H9 (cell line): ENCODE measurements at regions not wholly inside any gene's neighbourhood (a gene's known extent, or its start where the extent isn't known, plus 50 kb on each side); places are given as distances from the start of the nearest gene placed in this dataset.
"Not testable (repeated sequence)": the region's sequence is repeated elsewhere in the genome, so short reads cannot be mapped to it uniquely, and the experiment has no call there.

Experiments used
- DNase-seq: peaks from one replicate; pipeline ENCODE4 v3.0.0-alpha.2; 2017
- H2AFZ ChIP-seq: one replicate; pipeline ENCODE4 v1.6.1; 2013; ENCODE audit warnings: mild to moderate bottlenecking, low read length, control low read depth, moderate library complexity
- H2AK5ac ChIP-seq: 2 replicates; pipeline ENCODE4 v1.6.1; 2013; ENCODE audit warnings: low read length, control low read depth, mixed read lengths; ENCODE audit not compliant: insufficient read length
- H2BK120ac ChIP-seq: one replicate; pipeline ENCODE4 v1.6.1; 2013; ENCODE audit warnings: low read depth, mild to moderate bottlenecking, low read length, control low read depth, inconsistent platforms; ENCODE audit not compliant: poor library complexity, severe bottlenecking
- H2BK12ac ChIP-seq: 2 replicates; pipeline ENCODE4 v1.6.1; 2013; ENCODE audit warnings: low read length, control low read depth, mixed read lengths, low read depth; ENCODE audit not compliant: insufficient read length
- H2BK15ac ChIP-seq: 2 replicates; pipeline ENCODE4 v1.6.1; 2013; ENCODE audit warnings: low read depth, low read length, control low read depth
- H2BK20ac ChIP-seq: one replicate; pipeline ENCODE4 v1.6.1; 2013; ENCODE audit warnings: low read depth, mild to moderate bottlenecking, low read length, control low read depth, inconsistent platforms; ENCODE audit not compliant: poor library complexity, severe bottlenecking
- H2BK5ac ChIP-seq: 2 replicates; pipeline ENCODE4 v1.6.1; 2013; ENCODE audit warnings: low read length, control low read depth, mixed read lengths; ENCODE audit not compliant: insufficient read length
- H3K14ac ChIP-seq: 2 replicates; pipeline ENCODE4 v1.6.1; 2013; ENCODE audit warnings: low read length, control low read depth; ENCODE audit not compliant: insufficient read depth
- H3K18ac ChIP-seq: 2 replicates; pipeline ENCODE4 v1.6.1; 2013; ENCODE audit warnings: low read depth, mild to moderate bottlenecking, mixed read lengths, low read length, control low read depth; ENCODE audit not compliant: insufficient read length
- H3K23ac ChIP-seq: 2 replicates; pipeline ENCODE4 v1.6.1; 2013; ENCODE audit warnings: low read length, control low read depth, mixed read lengths, low read depth; ENCODE audit not compliant: insufficient read length
- H3K23me2 ChIP-seq: 2 replicates; pipeline ENCODE4 v1.6.1; 2013; ENCODE audit warnings: low read depth, mild to moderate bottlenecking, mixed read lengths, low read length, control low read depth; ENCODE audit not compliant: insufficient read length, poor library complexity, severe bottlenecking
- H3K27ac ChIP-seq: 2 replicates; pipeline ENCODE4 v1.5.1; 2013; ENCODE audit warnings: low read length, control low read depth, mixed read lengths, low read depth; ENCODE audit not compliant: insufficient read length
- H3K27me3 ChIP-seq: 2 replicates; pipeline ENCODE4 v1.6.1; 2013; ENCODE audit warnings: low read length, control low read depth, inconsistent platforms; ENCODE audit not compliant: insufficient read depth
- H3K4ac ChIP-seq: 2 replicates; pipeline ENCODE4 v1.6.1; 2013; ENCODE audit warnings: low read depth, mild to moderate bottlenecking, control low read depth, inconsistent platforms, low read length, moderate library complexity
- H3K4me1 ChIP-seq: 2 replicates; pipeline ENCODE4 v1.6.1; 2013; ENCODE audit warnings: low read length, control low read depth, inconsistent platforms; ENCODE audit not compliant: insufficient read depth
- H3K4me2 ChIP-seq: 2 replicates; pipeline ENCODE4 v1.6.1; 2013; ENCODE audit warnings: low read length, control low read depth, mixed read lengths; ENCODE audit not compliant: insufficient read length, insufficient read depth
- H3K56ac ChIP-seq: 2 replicates; pipeline ENCODE4 v1.6.1; 2013; ENCODE audit warnings: low read depth, mild to moderate bottlenecking, mixed read lengths, low read length, control low read depth; ENCODE audit not compliant: insufficient read length
- H3K79me1 ChIP-seq: 2 replicates; pipeline ENCODE4 v1.6.1; 2013; ENCODE audit warnings: low read depth, mild to moderate bottlenecking, moderate library complexity, low read length, control low read depth, inconsistent platforms; ENCODE audit not compliant: insufficient read depth, poor library complexity, severe bottlenecking
- H3K79me2 ChIP-seq: 2 replicates; pipeline ENCODE4 v1.6.1; 2013; ENCODE audit warnings: low read length, control low read depth, inconsistent platforms; ENCODE audit not compliant: insufficient read depth
- H3K9ac ChIP-seq: 2 replicates; pipeline ENCODE4 v1.6.1; 2013; ENCODE audit warnings: low read length, control low read depth, mixed read lengths; ENCODE audit not compliant: insufficient read length; ENCODE audit errors: extremely low read depth
- H3K9me3 ChIP-seq: one replicate; pipeline ENCODE4 v1.6.1; 2013; ENCODE audit warnings: low read depth, low read length, inconsistent platforms; ENCODE audit not compliant: control insufficient read depth
- H3T11ph ChIP-seq: one replicate; pipeline ENCODE4 v1.6.1; 2013; ENCODE audit warnings: mild to moderate bottlenecking, low read length, control low read depth, inconsistent platforms
- H4K20me1 ChIP-seq: one replicate; pipeline ENCODE4 v1.6.1; 2013; ENCODE audit not compliant: control insufficient read depth, insufficient read length, insufficient read depth
- H4K5ac ChIP-seq: 2 replicates; pipeline ENCODE4 v1.6.1; 2013; ENCODE audit warnings: low read depth, mild to moderate bottlenecking, mixed read lengths, low read length, control low read depth; ENCODE audit not compliant: insufficient read length
- H4K8ac ChIP-seq: replicated peaks from 2 replicates; pipeline ENCODE4 v1.6.1; 2013; ENCODE audit warnings: low read length, control low read depth, mixed read lengths, low read depth; ENCODE audit not compliant: insufficient read length
- H4K91ac ChIP-seq: 2 replicates; pipeline ENCODE4 v1.6.1; 2013; ENCODE audit warnings: low read depth, mild to moderate bottlenecking, moderate library complexity, mixed read lengths, low read length, control low read depth; ENCODE audit not compliant: insufficient read length
- H3K27ac Mint-ChIP-seq, 3 experiments: 2 replicates in 2 of 3; 3 replicates in 1 of 3; pipeline ENCODE4 v1.8.0; 2020 to 2021; ENCODE audit warnings: mixed read lengths in 3 of 3, mild to moderate bottlenecking in 1 of 3, moderate library complexity in 1 of 3
- H3K27me3 Mint-ChIP-seq: 2 replicates; pipeline ENCODE4 v1.8.0; 2021; ENCODE audit warnings: low read depth, mild to moderate bottlenecking, moderate library complexity, mixed read lengths
- H3K36me3 Mint-ChIP-seq, 3 experiments: 2 replicates in 2 of 3; 3 replicates in 1 of 3; pipeline ENCODE4 v1.8.0; 2020 to 2021; ENCODE audit warnings: low read depth in 3 of 3, mixed read lengths in 3 of 3; ENCODE audit not compliant: insufficient read depth in 1 of 3
- H3K4me1 Mint-ChIP-seq, 2 experiments: 2 replicates each; pipeline ENCODE4 v1.8.0; 2020; ENCODE audit warnings: mixed read lengths in 2 of 2
- H3K4me3 Mint-ChIP-seq, 2 experiments: 2 replicates in 1 of 2; 3 replicates in 1 of 2; pipeline ENCODE4 v1.8.0; 2020 to 2021; ENCODE audit warnings: mild to moderate bottlenecking in 2 of 2, mixed read lengths in 2 of 2, moderate library complexity in 1 of 2
- H3K9me3 Mint-ChIP-seq, 2 experiments: 2 replicates in 1 of 2; 3 replicates in 1 of 2; pipeline ENCODE4 v1.8.0; 2020; ENCODE audit warnings: mild to moderate bottlenecking in 2 of 2, mixed read lengths in 2 of 2, moderate library complexity in 1 of 2
- WGBS: extraction: QIAGEN DNeasy Blood & Tissue Kit; methylation state at CpG from one replicate; pipeline ENCODE4 v1.1.7; 2013; ENCODE audit warnings: missing lambda C conversion rate, low lambda C conversion rate, mixed read lengths; ENCODE audit not compliant: insufficient read length; ENCODE audit errors: extremely low coverage; 5-methylcytosine and 5-hydroxymethylcytosine counted together

GRCh38 chr4:49216606-49217005 lies 230.5 kb downstream of the CWH43 start:
- H2BK12ac ChIP-seq, H3T11ph ChIP-seq, H3K18ac ChIP-seq, H2BK5ac ChIP-seq, H3K23ac ChIP-seq, H4K5ac ChIP-seq, H2AK5ac ChIP-seq, H3K79me2 ChIP-seq, H3K14ac ChIP-seq, H3K56ac ChIP-seq, H3K27ac ChIP-seq, H3K4me3 Mint-ChIP-seq, H3K23me2 ChIP-seq, H3K79me1 ChIP-seq, H3K4ac ChIP-seq, H4K8ac ChIP-seq, H3K4me2 ChIP-seq, H2AFZ ChIP-seq, H3K27me3 Mint-ChIP-seq, H2BK15ac ChIP-seq, H2BK20ac ChIP-seq, H3K27me3 ChIP-seq, H2BK120ac ChIP-seq, H3K4me1 ChIP-seq, H4K20me1 ChIP-seq, H3K9ac ChIP-seq, DNase-seq, H3K4me1 Mint-ChIP-seq, H3K27ac Mint-ChIP-seq, H4K91ac ChIP-seq: not testable (repeated sequence)
- H3K9me3 ChIP-seq: peaks cover 89% of the 10 kb centered on the region
- WGBS: no CpG with 5 or more reads among the region's 3 CpGs
- peaks cover 100% of the 10 kb centered on the region in 2 experiments for H3K9me3 Mint-ChIP-seq
- H3K36me3 Mint-ChIP-seq: peaks cover 32 to 66% (median 42%) of the 10 kb centered on the region in 3 experiments
